ENCODE measurements at regions not wholly inside any gene's neighbourhood (a gene's known extent, or its start where the extent isn't known, plus 50 kb on each side); places are given as distances from the start of the nearest gene placed in this dataset.

DNA sequence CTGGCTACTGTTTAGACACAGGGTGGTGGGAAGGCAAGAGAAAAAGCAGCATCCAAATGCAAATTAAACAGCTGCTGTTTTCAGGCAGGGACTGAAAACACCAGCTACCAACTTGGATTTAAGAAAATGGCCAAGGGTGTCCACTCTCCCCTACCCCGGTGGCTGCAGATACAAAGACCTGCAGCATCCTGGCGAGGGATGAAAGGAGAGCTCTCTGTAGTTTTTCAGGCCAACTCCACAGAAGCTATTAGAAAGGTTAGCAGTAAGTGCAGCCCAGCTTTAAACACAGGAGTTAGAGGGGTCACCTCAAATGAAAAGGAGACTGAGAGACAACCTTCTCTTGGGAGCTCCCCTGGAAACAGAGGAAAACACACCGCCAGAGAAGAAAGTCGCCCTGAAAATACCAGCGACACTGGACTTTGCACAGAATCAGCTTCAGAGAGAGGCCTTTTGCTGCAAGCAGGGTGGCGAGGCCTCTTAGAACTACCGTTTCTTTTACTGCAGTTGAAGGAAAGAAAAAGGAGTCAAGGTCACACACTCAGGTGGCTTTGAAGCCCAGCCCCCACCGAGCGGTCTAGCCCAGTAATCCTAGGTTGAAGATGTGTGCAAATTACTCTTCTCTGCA, 74.4 kb upstream of the TIAM1 start:
- intact Hi-C loops (cut with micrococcal nuclease): no loop called here
- Histone ChIP-seq H3K9ac (ENCODE audit: insufficient read depth in 1 of 2, low read depth in 2 of 2, low read length in 2 of 2) (no peak overlapping the region), H3K27ac (ENCODE audit: extremely low read depth, low read depth, low read length) (no peak overlapping the region), H3K79me2 (ENCODE audit: control insufficient read depth, insufficient read depth, low read length) (no peaks in the 10 kb centered on the region), H3K9me3 (replicated peaks; ENCODE audit: control insufficient read depth, insufficient read depth, low read depth, low read length) (no peaks in the 10 kb centered on the region), H2AFZ (ENCODE audit: low read depth, low read length) (no peak overlapping the region), H3K4me1 (replicated peaks in 1 of 2; ENCODE audit: control insufficient read depth in 2 of 2, insufficient read depth in 2 of 2, low read length in 2 of 2) (no peaks in the 10 kb centered on the region), H3K9me1 (ENCODE audit: control insufficient read depth, insufficient read depth, low read length) (no peaks in the 10 kb centered on the region), H3K27me3 (ENCODE audit: control insufficient read depth in 2 of 2, insufficient read depth in 2 of 2, low read length in 2 of 2) (peaks cover 14 to 18% of the 10 kb centered on the region in 2 experiments; a peak in 3 of 5 replicates), H3K4me2 (ENCODE audit: insufficient read depth, low read length) (no peak overlapping the region), H3K4me3 (no peak overlapping the region), H3K36me3 (ENCODE audit: control insufficient read depth, insufficient read depth, low read length) (no peaks in the 10 kb centered on the region), H4K20me1 (replicated peaks; ENCODE audit: control insufficient read depth, insufficient read depth, low read length) (no peaks in the 10 kb centered on the region)
- FAIRE-seq (no peak), DNase-seq (ENCODE audit: extremely low read depth in 1 of 4, low spot score in 3 of 4) (no peak), ATAC-seq (no peak; the same call in 2 of the 3 replicates)
- POLR2A ChIA-PET: interaction anchor here (0.5 to 1.3 kb wide), 3 partner anchors 17 to 257 kb away, joined by 3 read pairs; no protein-coding TSS in a partner anchor
- CTCF ChIA-PET (ENCODE audit: low intra/inter-chr PET ratio): no interaction called here
- BruUV-seq (replicated peaks): no TSS peak
- WGBS (ENCODE audit: insufficient coverage, low coverage, missing lambda C conversion rate): under 1% methylated on average over 9 of the region's 9 CpGs
- in situ Hi-C loops (cut with MboI): no loop called here
- no peak for TF ChIP-seq FOSL1 (tag; conservative IDR thresholded peaks at IDR 0.05)
- TF ChIP-seq ZBTB17 (CRISPR knock-in tag; IDR thresholded peaks at IDR 0.05): no peak
- no peak for TF ChIP-seq SP1 (CRISPR knock-in tag; IDR thresholded peaks at IDR 0.05)
- TF ChIP-seq CREBBP (IDR thresholded peaks at IDR 0.05; ENCODE audit: low read depth, low read length): no peak
- TF ChIP-seq, protein P1, sequence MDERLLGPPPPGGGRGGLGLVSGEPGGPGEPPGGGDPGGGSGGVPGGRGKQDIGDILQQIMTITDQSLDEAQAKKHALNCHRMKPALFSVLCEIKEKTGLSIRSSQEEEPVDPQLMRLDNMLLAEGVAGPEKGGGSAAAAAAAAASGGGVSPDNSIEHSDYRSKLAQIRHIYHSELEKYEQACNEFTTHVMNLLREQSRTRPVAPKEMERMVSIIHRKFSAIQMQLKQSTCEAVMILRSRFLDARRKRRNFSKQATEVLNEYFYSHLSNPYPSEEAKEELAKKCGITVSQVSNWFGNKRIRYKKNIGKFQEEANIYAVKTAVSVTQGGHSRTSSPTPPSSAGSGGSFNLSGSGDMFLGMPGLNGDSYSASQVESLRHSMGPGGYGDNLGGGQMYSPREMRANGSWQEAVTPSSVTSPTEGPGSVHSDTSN (CRISPR knock-in tag; IDR thresholded peaks at IDR 0.05; ENCODE audit: low read depth): no peak
- TF ChIP-seq, protein P1 (tag; conservative IDR thresholded peaks at IDR 0.05; ENCODE audit: low read depth): no peak
- no peak for TF ChIP-seq YY1 (IDR thresholded peaks at IDR 0.05; ENCODE audit: borderline replicate concordance in 1 of 3, control insufficient read depth in 1 of 3, extremely low read depth in 1 of 3, insufficient read depth in 3 of 3, insufficient read length in 1 of 3, insufficient replicate concordance in 2 of 3, low read depth in 1 of 3, low read length in 2 of 3)
- no peak for TF ChIP-seq FOXP4 (CRISPR knock-in tag; IDR thresholded peaks at IDR 0.05; ENCODE audit: borderline replicate concordance)
- no peak for TF ChIP-seq COPS2 (conservative IDR thresholded peaks at IDR 0.05)
- TF ChIP-seq THAP12 (CRISPR knock-in tag; IDR thresholded peaks at IDR 0.05): no peak
- no peak for TF ChIP-seq ZNF586 (CRISPR knock-in tag; conservative IDR thresholded peaks at IDR 0.05)
- TF ChIP-seq KAT8 (IDR thresholded peaks at IDR 0.05; ENCODE audit: low read depth): no peak
